ENCODE measurements at regions not wholly inside any gene's neighbourhood (a gene's known extent, or its start where the extent isn't known, plus 50 kb on each side); places are given as distances from the start of the nearest gene placed in this dataset.

DNA sequence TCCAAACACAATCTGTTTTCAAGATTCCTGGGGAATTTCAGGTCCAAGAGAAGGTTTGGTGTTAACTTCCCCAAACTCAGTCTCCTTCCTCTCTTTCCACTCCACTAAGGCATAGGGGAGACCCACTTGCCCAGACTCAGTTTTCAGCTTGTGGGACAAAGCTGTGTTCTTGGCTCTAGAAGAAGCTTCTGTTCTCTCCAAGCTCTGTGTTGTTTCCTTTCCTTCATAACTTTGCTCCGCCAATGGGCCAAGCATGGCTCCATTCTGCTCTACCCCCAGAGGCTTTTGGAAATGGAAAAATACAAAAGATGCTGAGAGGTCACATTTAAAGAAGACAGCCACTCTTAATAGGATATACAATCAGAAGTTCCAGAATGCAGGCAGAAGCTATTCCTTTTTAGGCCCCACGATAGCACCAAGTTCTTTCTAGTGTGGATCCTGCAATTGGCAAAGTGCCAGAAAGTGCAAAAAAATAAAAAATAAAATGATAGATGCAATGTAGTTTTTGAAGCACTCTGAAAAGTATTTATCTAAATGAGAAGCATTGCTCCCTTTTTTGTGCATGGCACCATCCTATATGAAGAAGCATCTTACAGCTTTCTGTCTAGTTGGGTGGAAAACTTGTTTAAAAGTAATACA, 510.1 kb downstream of the TXNL1 start:
- no peak for ATAC-seq

DNA sequence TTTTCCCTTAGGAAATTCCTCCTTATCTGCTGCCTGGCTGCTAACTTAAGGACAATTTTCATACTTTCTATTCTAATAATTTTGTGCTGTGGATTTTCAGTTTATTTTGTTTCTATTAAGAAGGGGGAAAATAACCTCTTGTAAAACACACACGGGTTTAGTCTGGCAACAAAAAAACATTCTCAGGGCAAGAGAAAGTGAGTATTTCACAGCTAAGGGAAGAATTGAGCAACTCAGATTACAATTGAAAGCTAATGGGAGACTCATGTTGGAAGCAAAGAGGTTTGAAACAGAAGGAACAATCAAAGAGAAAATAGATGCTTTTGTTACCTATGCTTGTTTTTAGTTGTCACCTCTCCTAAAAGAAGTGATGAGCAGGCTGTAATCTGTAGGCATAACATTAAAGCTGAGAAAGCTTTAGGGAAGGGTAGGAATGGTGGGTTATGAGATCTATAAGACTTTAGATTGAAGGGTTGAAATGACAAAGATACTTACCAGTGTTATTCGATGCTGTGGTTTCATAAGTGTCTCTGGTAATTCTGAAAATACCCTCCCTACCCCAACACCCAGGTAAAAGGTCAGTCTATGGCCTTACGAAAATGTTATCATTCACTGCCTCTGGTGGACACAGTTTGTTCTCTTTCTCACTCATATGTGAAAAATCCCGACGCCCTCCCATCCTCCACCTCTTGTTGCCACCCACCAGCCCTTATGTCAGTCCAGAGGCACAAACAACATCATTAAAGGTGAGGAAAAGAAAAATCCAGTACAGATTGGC, 510.9 kb downstream of the TXNL1 start:
- no peak for TF ChIP-seq BACH2 (CRISPR knock-in tag; IDR thresholded peaks at IDR 0.05; ENCODE audit: borderline replicate concordance)
- no peak for TF ChIP-seq TCF4 (CRISPR knock-in tag; IDR thresholded peaks at IDR 0.05; ENCODE audit: borderline replicate concordance)
- no peak for TF ChIP-seq ZFP3 (CRISPR knock-in tag; IDR thresholded peaks at IDR 0.05)
- no peak for TF ChIP-seq ZC3H10 (CRISPR knock-in tag; IDR thresholded peaks at IDR 0.05)
- TF ChIP-seq ZNF565 (CRISPR knock-in tag; conservative IDR thresholded peaks at IDR 0.05; ENCODE audit: low read depth) = no peak
- no peak for TF ChIP-seq ESRRG (CRISPR knock-in tag; IDR thresholded peaks at IDR 0.05)
- no peak for TF ChIP-seq SNAI2 (CRISPR knock-in tag; IDR thresholded peaks at IDR 0.05)
- no peak for TF ChIP-seq PATZ1 (CRISPR knock-in tag; IDR thresholded peaks at IDR 0.05; ENCODE audit: borderline replicate concordance)
- TF ChIP-seq POU6F1 (CRISPR knock-in tag; IDR thresholded peaks at IDR 0.05; ENCODE audit: borderline replicate concordance, low read depth) = no peak
- no peak for TF ChIP-seq CSRNP3 (CRISPR knock-in tag; IDR thresholded peaks at IDR 0.05)
- no peak for TF ChIP-seq PPARA (CRISPR knock-in tag; IDR thresholded peaks at IDR 0.05; ENCODE audit: borderline replicate concordance)
- TF ChIP-seq ISL1 (CRISPR knock-in tag; IDR thresholded peaks at IDR 0.05) = no peak
- no peak for TF ChIP-seq CREB5 (CRISPR knock-in tag; IDR thresholded peaks at IDR 0.05; ENCODE audit: low read depth)
- TF ChIP-seq ZFP30 (CRISPR knock-in tag; IDR thresholded peaks at IDR 0.05) = no peak
- TF ChIP-seq CSDC2 (CRISPR knock-in tag; IDR thresholded peaks at IDR 0.05) = no peak
- TF ChIP-seq TOX (CRISPR knock-in tag; IDR thresholded peaks at IDR 0.05; ENCODE audit: borderline replicate concordance) = no peak
- TF ChIP-seq ZNF70 (CRISPR knock-in tag; IDR thresholded peaks at IDR 0.05) = no peak
- TF ChIP-seq, protein P1, sequence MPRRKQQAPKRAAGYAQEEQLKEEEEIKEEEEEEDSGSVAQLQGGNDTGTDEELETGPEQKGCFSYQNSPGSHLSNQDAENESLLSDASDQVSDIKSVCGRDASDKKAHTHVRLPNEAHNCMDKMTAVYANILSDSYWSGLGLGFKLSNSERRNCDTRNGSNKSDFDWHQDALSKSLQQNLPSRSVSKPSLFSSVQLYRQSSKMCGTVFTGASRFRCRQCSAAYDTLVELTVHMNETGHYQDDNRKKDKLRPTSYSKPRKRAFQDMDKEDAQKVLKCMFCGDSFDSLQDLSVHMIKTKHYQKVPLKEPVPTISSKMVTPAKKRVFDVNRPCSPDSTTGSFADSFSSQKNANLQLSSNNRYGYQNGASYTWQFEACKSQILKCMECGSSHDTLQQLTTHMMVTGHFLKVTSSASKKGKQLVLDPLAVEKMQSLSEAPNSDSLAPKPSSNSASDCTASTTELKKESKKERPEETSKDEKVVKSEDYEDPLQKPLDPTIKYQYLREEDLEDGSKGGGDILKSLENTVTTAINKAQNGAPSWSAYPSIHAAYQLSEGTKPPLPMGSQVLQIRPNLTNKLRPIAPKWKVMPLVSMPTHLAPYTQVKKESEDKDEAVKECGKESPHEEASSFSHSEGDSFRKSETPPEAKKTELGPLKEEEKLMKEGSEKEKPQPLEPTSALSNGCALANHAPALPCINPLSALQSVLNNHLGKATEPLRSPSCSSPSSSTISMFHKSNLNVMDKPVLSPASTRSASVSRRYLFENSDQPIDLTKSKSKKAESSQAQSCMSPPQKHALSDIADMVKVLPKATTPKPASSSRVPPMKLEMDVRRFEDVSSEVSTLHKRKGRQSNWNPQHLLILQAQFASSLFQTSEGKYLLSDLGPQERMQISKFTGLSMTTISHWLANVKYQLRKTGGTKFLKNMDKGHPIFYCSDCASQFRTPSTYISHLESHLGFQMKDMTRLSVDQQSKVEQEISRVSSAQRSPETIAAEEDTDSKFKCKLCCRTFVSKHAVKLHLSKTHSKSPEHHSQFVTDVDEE (CRISPR knock-in tag; IDR thresholded peaks at IDR 0.05) = no peak
- no peak for TF ChIP-seq ARNTL (CRISPR knock-in tag; IDR thresholded peaks at IDR 0.05; ENCODE audit: borderline replicate concordance, low read depth)
- TF ChIP-seq OSR1 (CRISPR knock-in tag; IDR thresholded peaks at IDR 0.05) = no peak
- no peak for ATAC-seq

More for the DNA sequence above, 510.1 kb downstream of the TXNL1 start:
- TF ChIP-seq GLIS3 (CRISPR knock-in tag; IDR thresholded peaks at IDR 0.05) (no peak), SNAI2 (CRISPR knock-in tag; IDR thresholded peaks at IDR 0.05) (no peak), ZNF70 (CRISPR knock-in tag; IDR thresholded peaks at IDR 0.05) (no peak), TOX (CRISPR knock-in tag; IDR thresholded peaks at IDR 0.05; ENCODE audit: borderline replicate concordance) (no peak), ARNTL (CRISPR knock-in tag; IDR thresholded peaks at IDR 0.05; ENCODE audit: borderline replicate concordance, low read depth) (no peak), PATZ1 (CRISPR knock-in tag; IDR thresholded peaks at IDR 0.05; ENCODE audit: borderline replicate concordance) (no peak)

Measured in SK-N-SH treated with all-trans-retinoic acid at 6 μM for 48 hours (cell line).